Hematopoietic multipotent progenitor cell (in vitro differentiated cells): ENCODE measurements at regions not wholly inside any gene's neighbourhood (a gene's known extent, or its start where the extent isn't known, plus 50 kb on each side); places are given as distances from the start of the nearest gene placed in this dataset.

Experiments used
- DNase-seq, 3 donors: peaks; one replicate each; pipeline ENCODE4 v3.0.0-alpha.2; 2011 to 2015; ENCODE audit warnings: low read depth in 2 of 3, low spot score in 2 of 3

DNA sequence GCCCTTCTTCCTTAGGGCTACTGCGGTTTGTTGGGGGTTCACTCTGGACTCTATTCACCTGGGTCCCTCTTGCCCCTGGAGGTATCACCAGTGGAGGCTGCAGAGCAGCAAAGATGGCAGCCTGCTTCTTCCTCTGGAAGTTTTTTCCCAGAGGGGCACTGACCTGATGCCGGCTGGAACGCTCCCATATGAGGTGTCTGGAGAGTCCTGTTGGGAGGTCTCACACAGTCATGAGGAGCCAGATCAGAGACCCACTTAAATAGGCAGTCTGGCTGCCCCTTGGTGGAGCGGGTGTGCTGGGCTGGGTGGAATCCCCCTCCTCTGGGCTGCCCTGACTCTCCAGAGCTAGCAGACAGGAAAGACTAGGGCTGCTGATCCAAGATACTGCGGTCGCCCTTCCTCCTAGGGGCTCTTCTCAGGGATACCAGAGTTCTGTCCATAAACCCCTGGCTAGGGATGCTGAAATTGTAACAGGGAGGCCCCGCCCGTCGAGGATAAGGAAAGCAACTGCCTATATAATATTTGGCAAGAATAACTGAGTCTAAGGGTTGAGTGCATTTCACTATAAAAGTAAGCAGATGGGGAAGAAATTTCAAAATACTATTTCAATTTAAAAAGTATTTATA, 140.7 kb downstream of the NOL4 start:
- DNase-seq: no peak

DNA sequence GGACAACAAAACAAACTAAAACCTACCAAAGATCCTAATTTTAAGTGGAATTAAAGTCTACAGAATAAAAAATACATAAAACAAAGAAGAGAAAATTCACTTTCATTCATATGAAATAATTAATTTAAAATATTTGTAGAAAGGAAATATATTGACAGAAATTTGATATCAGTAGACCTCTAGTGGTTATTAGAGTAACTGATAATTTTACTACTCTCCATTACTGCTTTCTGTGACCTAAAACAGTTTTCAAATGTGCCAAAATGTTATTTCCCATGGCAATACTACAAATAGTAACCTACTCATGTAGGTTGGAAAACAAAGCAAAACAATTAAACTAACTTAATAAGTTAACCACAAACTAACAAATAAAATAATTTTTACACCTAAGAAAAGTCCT, 147.1 kb downstream of the NOL4 start:
- DNase-seq: no peak

DNA sequence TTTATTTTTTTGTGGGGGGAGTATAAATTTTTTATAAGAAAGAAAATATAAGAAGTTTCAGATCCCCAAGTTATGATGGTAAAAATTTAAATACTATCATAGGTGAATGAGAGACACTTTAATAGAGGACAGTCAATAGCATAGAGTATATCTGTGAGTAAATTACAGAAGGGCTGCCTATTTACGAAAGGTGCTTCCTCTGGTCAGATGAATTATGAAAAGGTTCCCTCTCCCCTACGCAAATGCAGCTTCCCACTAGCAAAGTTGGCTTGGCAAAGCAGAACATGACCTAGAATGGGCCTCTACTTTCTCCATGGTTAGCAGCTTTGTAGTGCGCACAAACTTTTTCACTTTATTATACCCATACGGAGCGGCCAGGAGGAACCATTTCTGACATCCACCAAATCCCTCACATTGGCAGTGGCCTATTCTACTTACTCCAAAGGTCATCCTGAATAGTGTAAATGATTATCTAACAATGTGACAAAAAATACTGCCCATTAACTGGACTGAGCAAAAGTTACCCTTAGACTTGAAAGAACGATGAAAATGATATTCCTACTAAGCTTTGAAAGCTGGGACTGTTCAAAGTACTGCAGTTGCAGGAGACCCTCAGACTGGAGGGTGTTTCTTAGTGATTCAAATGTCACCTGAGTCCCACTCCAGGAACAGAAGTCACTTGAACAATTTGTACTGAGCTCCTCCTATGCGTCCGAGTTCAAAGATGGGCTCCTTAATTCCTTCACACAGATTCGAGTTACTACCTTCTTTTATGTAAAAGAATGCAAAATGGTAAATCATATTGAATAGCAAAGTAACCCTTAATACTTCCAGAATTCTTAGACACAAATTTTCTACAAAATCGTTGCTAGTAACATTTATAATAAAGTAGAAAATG, 148.5 kb downstream of the NOL4 start:
- no peak for DNase-seq

DNA sequence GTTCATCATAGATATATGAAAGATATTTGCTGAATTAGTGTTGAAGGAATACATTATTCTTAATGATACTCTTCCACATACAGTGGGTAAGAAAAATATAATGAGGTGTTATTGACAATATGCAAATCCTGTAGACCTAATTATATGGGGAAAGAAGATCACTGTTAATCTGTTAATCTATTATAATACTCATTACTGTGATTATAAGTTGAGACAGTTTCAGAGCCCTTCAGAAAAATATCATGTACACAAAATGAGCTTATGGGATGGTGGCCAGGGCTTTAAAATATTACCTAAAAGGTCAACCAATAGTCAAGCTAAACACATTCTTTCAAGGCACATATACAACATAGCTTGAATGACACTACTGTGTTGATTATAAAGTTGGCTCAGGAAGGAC, 163.5 kb downstream of the NOL4 start:
- no peak for DNase-seq

GRCh38 chr18:34055227-34055626, 169.5 kb downstream of the NOL4 start:
- no peak for DNase-seq

DNA sequence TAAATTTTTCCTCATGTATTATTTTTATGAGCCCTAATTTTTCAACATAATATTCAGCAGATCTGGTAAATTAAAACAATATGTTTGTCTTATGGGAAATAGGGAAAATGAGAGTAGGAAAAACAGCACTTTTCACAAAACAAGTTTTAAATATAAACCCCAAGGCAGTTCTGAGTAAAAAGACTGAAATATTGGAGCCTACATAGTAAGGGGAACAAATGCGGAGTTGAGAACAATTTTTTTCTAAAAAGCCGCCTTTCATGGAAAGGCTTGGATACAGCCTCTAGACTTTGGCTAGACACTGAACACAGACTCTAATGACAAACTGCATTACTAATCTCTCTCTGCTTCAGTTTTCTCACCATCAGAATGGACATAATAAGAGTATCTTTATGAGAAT, 174.1 kb downstream of the NOL4 start:
- DNase-seq: no peak

GRCh38 chr18:34049511-34049910, 175.2 kb downstream of the NOL4 start:
- no peak for DNase-seq

DNA sequence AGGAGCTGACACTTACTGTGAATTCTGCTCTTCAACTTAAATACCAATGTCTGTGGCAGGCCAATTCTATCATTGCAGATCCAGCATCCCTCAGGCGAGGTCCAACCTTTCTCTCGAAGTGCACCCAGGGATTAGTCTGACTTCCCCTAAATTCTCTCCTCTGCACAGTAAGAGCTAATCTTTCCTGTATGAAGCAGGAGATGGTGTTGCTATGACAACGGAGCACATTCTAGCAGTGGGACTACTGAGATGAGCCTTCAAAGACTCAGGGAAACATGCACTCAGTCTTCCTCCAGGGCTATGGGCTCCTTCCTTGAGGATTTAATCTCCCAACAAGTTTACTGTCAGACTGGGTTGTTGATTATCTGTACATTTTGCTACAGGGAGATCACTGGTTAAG, 176.3 kb downstream of the NOL4 start:
- DNase-seq: no peak

- no peak for DNase-seq
These were observed 182.1 kb downstream of the NOL4 start for GRCh38 chr18:34042423-34043146.

DNA sequence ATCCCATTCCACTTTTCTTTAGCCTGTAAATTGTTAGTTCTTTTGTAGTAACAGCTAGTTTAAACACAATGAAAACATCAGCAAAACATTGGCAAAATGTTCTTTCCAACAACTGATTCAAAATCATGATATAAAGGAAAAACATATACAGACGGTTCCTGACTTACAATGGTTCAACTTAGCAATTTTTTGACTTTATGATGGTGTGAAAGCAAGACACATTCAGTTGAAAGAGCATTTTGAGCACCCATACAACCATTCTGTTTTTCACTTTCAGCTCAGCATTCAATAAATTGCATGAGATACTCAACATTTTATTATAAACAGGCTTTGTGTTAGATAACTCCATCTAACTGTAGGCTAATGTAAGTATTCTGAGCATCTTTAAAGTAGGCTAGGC, 185.1 kb downstream of the NOL4 start:
- no peak for DNase-seq

DNA sequence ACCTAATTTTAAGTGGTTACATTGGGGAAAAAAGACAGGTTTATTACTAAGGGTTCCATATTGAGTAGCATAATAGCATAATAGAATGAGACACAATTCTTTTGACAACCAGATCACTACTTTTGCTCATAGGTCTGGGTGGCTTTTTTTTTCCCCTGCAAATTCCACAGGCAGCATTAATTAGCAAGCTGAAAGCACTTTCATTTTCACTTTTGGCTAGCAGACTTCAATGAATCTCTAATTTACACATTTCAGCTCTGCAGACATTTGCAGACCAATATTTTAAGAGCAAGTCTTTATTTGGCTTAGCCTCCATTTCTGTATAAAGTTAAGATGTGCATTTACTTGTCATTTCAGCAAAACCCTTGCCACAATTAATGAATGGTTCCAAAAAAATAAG, 185.5 kb downstream of the NOL4 start:
- peak in 2 of 3 donors; percentile 1 to 35 for DNase-seq

GRCh38 chr18:34038086-34038485, 186.6 kb downstream of the NOL4 start:
- DNase-seq: no peak

DNA sequence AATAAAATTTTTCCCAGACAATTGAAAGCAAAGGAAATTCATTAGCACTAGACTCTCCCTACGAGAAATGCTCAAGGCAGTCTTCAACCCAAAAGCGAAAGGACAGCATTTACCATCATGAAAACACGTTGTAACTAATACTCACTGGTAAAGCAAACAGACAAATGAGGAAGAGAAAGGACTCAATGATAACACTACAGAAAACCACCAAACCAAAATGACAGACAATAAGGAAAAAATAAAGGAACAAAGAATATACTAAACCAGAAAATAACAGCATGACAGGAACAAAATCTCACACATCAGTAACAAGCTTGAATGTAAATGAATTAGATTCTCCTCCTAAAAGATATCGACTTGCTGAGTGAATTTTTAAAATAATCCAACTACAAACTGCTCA, 190.7 kb downstream of the NOL4 start:
- no peak for DNase-seq

GRCh38 chr18:34031810-34032209, 192.9 kb downstream of the NOL4 start:
- no peak for DNase-seq

GRCh38 chr18:34028324-34028723, 196.4 kb downstream of the NOL4 start:
- DNase-seq: no peak

GRCh38 chr18:34025191-34025801, 199.4 kb downstream of the NOL4 start:
- DNase-seq: no peak

- no peak for DNase-seq
These were observed 201.2 kb downstream of the NOL4 start for GRCh38 chr18:34023471-34023870.

GRCh38 chr18:34018336-34018735, 206.4 kb downstream of the NOL4 start:
- DNase-seq: no peak

- DNase-seq: no peak
These were observed 221.0 kb downstream of the NOL4 start for GRCh38 chr18:34003687-34004086.

DNA sequence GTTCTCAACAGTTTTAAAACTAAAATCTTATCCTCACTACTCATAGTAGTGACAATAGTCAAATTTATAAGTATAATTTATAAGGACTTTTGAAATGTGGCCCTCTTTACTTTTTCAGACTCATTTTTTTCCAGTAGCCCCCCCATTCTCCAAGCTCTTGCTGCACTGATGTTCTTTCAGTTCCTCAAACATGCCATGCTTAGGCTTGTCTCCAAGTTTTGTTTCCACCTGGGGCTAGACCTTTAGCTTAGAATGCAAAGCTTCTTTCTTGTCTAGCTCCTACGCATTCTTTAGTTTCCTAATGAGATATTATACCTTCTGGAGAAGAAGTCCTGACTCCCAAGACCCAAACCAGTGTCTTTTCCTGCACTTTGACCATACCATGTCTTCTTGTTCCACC, 222.6 kb downstream of the NOL4 start:
- DNase-seq: no peak

GRCh38 chr18:34001376-34001775, 223.3 kb downstream of the NOL4 start:
- no peak for DNase-seq
